Mesendoderm (in vitro differentiated cells): ENCODE measurements at regions not wholly inside any gene's neighbourhood (a gene's known extent, or its start where the extent isn't known, plus 50 kb on each side); places are given as distances from the start of the nearest gene placed in this dataset. TPM values are rescaled to one million over a fixed set of nuclear protein-coding genes. Genes with fewer than 3 reads are reported as not detected.
"Not testable (repeated sequence)": the region's sequence is repeated elsewhere in the genome, so short reads cannot be mapped to it uniquely, and the experiment has no call there.

Experiments
- DNase-seq: peaks from one replicate; pipeline ENCODE4 v3.0.0; 2013
- H2AK5ac ChIP-seq: 2 replicates; pipeline ENCODE4 v1.6.1; 2013; ENCODE audit warnings: low read length, inconsistent platforms
- H2BK120ac ChIP-seq: 2 replicates; pipeline ENCODE4 v1.6.1; 2013; ENCODE audit warnings: low read depth, mild to moderate bottlenecking, low read length, moderate library complexity, mixed read lengths
- H2BK15ac ChIP-seq: replicated peaks from 2 replicates; pipeline ENCODE4 v1.6.1; 2013; ENCODE audit warnings: low read depth, mild to moderate bottlenecking, moderate library complexity
- H2BK5ac ChIP-seq: 2 replicates; pipeline ENCODE4 v1.6.1; 2013; ENCODE audit warnings: low read length, inconsistent platforms
- H3K18ac ChIP-seq: 2 replicates; pipeline ENCODE4 v1.6.1; 2013; ENCODE audit warnings: mild to moderate bottlenecking, low read length, mixed read lengths
- H3K23ac ChIP-seq: one replicate; pipeline ENCODE4 v1.6.1; 2013; ENCODE audit warnings: low read length
- H3K27ac ChIP-seq: 2 replicates; pipeline ENCODE4 v1.5.1; 2013; ENCODE audit warnings: low read depth, mild to moderate bottlenecking, inconsistent platforms, low read length, moderate library complexity
- H3K27me3 ChIP-seq: 2 replicates; pipeline ENCODE4 v1.6.1; 2013; ENCODE audit warnings: low read length, control low read depth, mild to moderate bottlenecking, inconsistent platforms; ENCODE audit not compliant: insufficient read depth, poor library complexity
- H3K36me3 ChIP-seq: 2 replicates; pipeline ENCODE4 v1.6.1; 2013; ENCODE audit warnings: low read length, inconsistent platforms; ENCODE audit not compliant: control insufficient read depth, insufficient read depth
- H3K4ac ChIP-seq: one replicate; pipeline ENCODE4 v1.6.1; 2013; ENCODE audit warnings: low read depth, mild to moderate bottlenecking, low read length, moderate library complexity
- H3K4me1 ChIP-seq: 2 replicates; pipeline ENCODE4 v1.6.1; 2013; ENCODE audit warnings: low read depth, low read length, inconsistent platforms; ENCODE audit not compliant: control insufficient read depth
- H3K4me2 ChIP-seq: 2 replicates; pipeline ENCODE4 v1.6.1; 2013; ENCODE audit warnings: low read length
- H3K4me3 ChIP-seq: 2 replicates; pipeline ENCODE4 v1.5.1; 2013; ENCODE audit warnings: mild to moderate bottlenecking, low read length
- H3K56ac ChIP-seq: one replicate; pipeline ENCODE4 v1.6.1; 2013; ENCODE audit warnings: low read length
- H3K79me1 ChIP-seq: 2 replicates; pipeline ENCODE4 v1.6.1; 2013; ENCODE audit warnings: low read length, inconsistent platforms
- H3K79me2 ChIP-seq: 2 replicates; pipeline ENCODE4 v1.6.1; 2013; ENCODE audit warnings: mild to moderate bottlenecking, low read length; ENCODE audit not compliant: control insufficient read depth, insufficient read depth
- H3K9ac ChIP-seq: 2 replicates; pipeline ENCODE4 v1.6.1; 2013; ENCODE audit warnings: low read length, inconsistent platforms
- H4K5ac ChIP-seq: one replicate; pipeline ENCODE4 v1.6.1; 2013; ENCODE audit warnings: low read length
- H4K8ac ChIP-seq: one replicate; pipeline ENCODE4 v1.6.1; 2013; ENCODE audit warnings: low read depth, mild to moderate bottlenecking, control low read depth, low read length, moderate library complexity
- WGBS: extraction: QIAGEN DNeasy Blood & Tissue Kit; methylation state at CpG from one replicate; pipeline ENCODE4 v1.1.7; 2013; ENCODE audit warnings: low lambda C conversion rate, missing lambda C conversion rate; ENCODE audit not compliant: insufficient coverage; ENCODE audit errors: extremely low coverage; 5-methylcytosine and 5-hydroxymethylcytosine counted together
- small RNA-seq: library from polyadenylated mRNA; stranded (forward); fragments of <200 nt; extraction: miRNeasy Mini kit (QIAGEN cat#:217004); gene quantifications from one replicate; pipeline ENCODE3, GENCODE V24; 2013; ENCODE audit not compliant: insufficient read depth

DNA sequence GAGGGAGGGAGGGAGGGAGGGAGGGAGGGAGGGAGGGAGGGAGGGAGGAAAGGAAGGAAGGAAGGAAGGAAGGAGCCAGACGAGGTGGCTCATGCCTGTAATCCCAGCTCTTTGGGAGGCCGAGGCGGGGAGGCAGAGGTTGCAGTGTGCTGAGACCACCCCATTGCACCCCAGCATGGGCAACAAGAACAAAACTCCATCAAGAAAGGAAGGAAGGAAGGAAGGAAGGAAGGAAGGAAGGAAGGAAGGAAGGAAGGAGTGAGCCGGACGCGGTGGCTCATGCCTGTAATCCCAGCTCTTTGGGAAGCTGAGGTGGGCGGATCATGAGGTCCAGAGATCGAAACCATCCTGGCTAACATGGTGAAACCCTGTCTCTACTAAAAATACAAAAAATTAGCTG, 60.8 kb upstream of the JARID2 start:
- not testable (repeated sequence) for H3K56ac ChIP-seq, H3K23ac ChIP-seq, H3K4me1 ChIP-seq, H2BK15ac ChIP-seq, H3K27ac ChIP-seq, H3K79me1 ChIP-seq, H3K4me3 ChIP-seq, H2BK120ac ChIP-seq, H3K9ac ChIP-seq, H3K36me3 ChIP-seq, H2AK5ac ChIP-seq, H3K79me2 ChIP-seq, H4K5ac ChIP-seq, H3K18ac ChIP-seq, H4K8ac ChIP-seq, H3K4ac ChIP-seq, H3K4me2 ChIP-seq, H2BK5ac ChIP-seq, DNase-seq, H3K27me3 ChIP-seq
- WGBS: no CpG with 5 or more reads among the region's 8 CpGs

- not testable (repeated sequence) for H3K9ac ChIP-seq, H3K27me3 ChIP-seq
These were observed 52.4 kb upstream of the JARID2 start for GRCh38 chr6:15193451-15193850.

GRCh38 chr6:15194453-15194852, 51.4 kb upstream of the JARID2 start:
- no peak for DNase-seq
- Histone ChIP-seq H3K56ac (no peak overlapping the region), H3K4me1 (no peaks in the 10 kb centered on the region), H3K4ac (no peak overlapping the region), H2BK15ac (no peak overlapping the region), H3K4me2 (no peak overlapping the region), H3K36me3 (no peaks in the 10 kb centered on the region), H4K8ac (no peak overlapping the region), H3K79me2 (no peaks in the 10 kb centered on the region), H3K79me1 (no peaks in the 10 kb centered on the region), H4K5ac (no peak overlapping the region), H3K23ac (no peak overlapping the region), H2BK5ac (no peak overlapping the region), H3K27me3 (no peaks in the 10 kb centered on the region), H3K18ac (no peak overlapping the region), H2BK120ac (no peak overlapping the region), H3K27ac (no peak overlapping the region), H3K9ac (no peak overlapping the region), H3K4me3 (no peak overlapping the region), H2AK5ac (no peak overlapping the region)
- no CpG with 5 or more reads among the region's 4 CpGs for WGBS

More at GRCh38 chr6:15193451-15193850, 52.4 kb upstream of the JARID2 start:
- not testable (repeated sequence) for H3K4me2 ChIP-seq, H3K4me3 ChIP-seq, H3K4me1 ChIP-seq, H3K56ac ChIP-seq, H3K79me2 ChIP-seq, H4K8ac ChIP-seq, H2BK120ac ChIP-seq, H3K18ac ChIP-seq, H3K23ac ChIP-seq, H3K36me3 ChIP-seq, DNase-seq, H3K27ac ChIP-seq, H2BK15ac ChIP-seq, H3K79me1 ChIP-seq, H2AK5ac ChIP-seq, H4K5ac ChIP-seq, H2BK5ac ChIP-seq
- WGBS: no CpG with 5 or more reads among the region's 10 CpGs
- H3K4ac ChIP-seq: peak overlapping the region; percentile 12

Small RNA genes in the stretch of these regions (small RNA-seq; reads per million reads assigned to genes)
- not detected for gene RN7SL332P
- gene RNU6-793P: not detected
